HG03520 (cell line): ENCODE measurements at regions not wholly inside any gene's neighbourhood (a gene's known extent, or its start where the extent isn't known, plus 50 kb on each side); places are given as distances from the start of the nearest gene placed in this dataset.

ENCODE experiments used
- ATAC-seq: cut with Tn5 transposase; IDR thresholded peaks from one replicate; pipeline ENCODE4 v1.9.1; 2021; ENCODE audit warnings: mild to moderate bottlenecking, moderate library complexity; ENCODE audit not compliant: unreplicated experiment

DNA sequence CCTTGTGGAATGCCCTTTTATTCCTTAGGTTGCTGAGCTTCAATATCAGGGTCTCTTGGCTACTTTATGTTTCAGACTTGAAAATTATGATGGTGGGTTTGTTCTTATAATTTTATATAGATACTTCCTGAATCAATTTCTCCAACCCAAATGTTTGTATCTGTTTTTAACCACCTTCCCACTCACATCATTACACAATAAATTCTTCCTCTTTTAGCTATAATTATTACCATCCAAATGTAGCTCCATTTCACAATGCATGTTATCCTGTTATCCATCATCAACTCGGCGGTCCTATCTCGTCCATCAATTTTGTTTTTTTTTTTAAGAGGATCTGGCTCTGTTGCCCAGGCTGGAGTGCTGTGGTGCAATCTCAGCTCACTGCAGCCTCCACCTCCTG, 357.6 kb upstream of the ZP4 start:
- no peak for ATAC-seq

DNA sequence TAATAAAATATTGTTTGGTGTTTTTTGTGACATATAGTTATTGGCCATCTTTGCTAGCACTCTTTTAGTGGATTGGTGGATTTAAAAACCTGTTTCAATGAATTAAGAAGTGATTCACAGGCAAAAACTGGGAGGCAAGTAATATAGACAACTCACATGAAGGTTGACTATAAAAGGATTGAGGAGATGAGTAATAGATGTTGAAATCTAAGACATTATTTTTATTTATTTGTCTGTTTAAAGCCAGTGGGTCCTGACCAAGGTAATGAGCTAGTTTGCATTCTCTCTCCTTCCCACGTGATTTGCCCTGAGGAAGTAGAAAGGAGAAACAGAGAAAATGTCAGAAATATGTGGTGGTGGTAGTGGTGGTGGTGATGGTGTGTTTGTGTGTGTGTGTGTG, 351.5 kb upstream of the ZP4 start:
- ATAC-seq = no peak

DNA sequence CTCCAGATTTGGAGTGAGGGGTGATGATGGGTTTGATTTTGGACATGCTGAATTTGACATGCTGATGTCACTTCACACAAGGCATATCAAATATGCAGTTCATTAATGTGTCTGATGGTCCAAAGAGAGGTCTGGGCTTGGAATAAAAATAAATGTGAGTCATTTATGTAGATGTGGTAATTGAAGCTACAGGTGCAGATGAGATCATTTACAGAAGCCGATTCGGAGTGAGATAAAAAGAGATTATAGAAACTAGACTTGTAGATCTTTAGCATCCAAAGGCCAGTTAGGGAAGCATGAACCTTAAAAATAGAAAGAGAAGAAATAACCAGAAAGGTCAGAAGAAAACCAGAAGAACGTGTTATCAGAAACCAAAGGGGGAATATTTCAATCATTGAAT, 350.9 kb upstream of the ZP4 start:
- ATAC-seq = no peak

DNA sequence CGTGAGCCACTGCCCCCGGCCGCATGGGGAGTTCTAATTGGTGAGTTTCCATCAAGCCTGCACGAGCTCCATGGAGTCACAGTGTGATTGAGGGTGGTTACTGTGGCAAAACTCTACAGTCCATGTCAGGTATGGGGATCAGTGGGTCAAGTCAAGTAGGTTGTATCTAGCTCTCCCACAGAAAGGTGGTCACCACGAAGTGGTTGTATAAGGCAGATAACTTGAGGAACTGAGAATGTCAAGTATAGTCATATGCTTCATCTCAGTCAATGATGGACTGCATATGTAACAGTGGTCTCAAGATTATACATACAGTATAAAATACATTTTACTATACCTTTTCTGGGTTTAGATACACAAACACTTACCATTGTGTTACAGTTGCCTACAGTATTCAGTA, 348.6 kb upstream of the ZP4 start:
- ATAC-seq = no peak

DNA sequence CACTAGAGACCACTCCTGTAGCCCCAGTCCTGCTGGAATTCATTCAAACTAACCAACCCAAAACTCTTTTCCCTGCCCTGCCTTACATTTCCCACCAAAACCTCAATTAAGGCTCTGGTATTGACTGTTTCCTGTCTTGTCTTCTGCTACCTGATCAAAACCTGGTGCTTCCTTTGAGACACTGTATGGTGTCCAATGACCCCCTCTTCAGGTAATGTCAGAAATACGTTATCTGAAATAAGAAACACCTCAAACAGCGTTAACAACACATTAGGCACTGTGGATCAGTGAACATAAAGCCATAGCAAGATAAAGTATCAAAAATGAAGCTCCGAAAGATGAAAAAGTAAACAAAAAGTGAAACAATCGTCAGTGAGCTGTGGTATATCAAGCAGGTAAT, 343.2 kb upstream of the ZP4 start:
- ATAC-seq = no peak

DNA sequence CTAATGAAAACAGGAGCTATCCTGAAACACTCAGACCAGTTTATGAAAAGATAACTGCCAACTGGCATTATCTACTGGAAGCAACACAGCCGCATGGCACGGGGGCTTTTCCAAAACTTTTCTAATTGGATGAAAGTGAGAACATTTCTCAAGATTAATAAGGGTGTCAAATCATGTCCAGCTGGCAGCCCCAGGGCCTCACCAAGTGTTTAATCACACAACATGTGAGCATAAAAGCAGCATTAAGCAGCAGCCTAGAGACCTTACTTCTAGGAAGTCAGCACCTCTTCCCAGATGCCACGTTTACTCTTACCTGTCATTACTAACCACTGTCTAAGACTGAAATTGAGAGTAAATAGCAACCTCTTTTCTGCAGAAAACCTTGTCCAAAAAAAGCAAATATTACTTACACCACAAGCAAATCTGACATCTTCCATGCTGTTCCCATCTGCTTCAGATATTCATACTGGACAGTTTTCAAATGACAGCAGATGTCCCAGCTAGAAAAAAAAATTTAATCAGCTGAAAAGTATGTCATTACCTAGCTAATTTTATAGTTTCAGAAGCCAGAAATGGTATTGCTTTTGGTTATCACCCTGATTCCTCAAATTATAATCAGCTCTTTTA, 341.5 kb upstream of the ZP4 start:
- ATAC-seq = no peak

DNA sequence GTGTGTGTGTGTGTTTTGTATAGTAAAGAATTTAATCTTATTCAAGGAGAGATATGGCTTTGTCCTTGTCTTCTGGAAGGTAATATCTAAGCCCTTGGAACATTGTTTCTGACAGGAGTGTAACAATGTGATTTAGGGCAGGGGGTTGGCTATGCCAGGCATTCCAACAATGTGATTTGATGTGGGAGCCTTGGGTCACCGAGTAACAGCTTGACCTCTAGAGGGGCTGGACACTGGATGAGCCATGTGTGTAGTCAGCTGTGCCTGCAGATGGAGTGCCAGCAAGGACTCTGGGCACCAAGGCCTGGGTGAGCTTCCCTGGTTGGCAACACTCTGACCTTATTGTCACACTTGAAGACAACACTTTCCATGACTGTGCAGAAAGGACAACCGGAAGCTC, 336.1 kb upstream of the ZP4 start:
- ATAC-seq = no peak

DNA sequence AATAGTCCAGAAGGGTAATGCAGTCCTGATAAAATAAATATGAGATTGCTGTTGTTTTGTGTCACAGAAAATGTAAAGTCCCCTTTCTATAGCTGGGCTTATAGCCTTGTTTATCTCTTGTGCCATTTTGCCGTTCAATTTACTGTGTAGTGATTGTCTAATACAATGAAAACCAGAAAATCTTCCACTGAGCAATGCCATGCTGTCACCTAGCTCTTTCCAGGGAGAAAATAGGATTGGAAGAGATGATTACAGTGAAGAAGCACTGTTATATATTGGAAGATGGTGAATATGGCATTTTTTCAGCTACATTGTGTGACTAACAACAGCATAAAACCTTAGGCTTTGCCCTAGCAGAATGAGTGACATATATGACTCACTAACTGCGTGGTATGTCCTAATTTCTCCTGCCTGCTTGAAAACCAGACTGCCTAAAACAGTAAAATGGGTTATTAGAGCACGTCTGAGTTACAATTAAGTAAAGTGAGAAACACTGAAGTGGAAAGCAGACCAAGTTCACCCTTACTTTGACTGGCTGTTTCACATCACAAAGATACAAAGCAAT, 332.4 kb upstream of the ZP4 start:
- no peak for ATAC-seq

DNA sequence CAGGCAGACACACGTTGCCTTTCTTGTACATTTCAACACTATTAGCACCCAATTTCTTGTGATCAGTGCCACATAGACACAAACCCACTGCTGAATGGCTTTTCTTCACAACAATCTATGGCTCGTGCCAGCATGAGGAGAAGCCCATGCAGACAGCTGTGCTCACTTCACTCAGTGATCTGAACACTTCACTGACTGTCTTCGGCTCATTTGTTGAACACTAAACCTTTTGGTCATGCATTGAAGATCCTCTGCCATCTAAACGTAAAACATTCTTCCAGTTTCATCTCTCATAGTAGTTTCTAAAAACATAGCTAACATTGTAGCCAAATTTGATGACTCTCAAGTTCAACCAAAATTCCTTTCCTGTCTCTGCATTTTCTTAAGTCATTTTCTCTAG, 331.0 kb upstream of the ZP4 start:
- ATAC-seq = no peak

DNA sequence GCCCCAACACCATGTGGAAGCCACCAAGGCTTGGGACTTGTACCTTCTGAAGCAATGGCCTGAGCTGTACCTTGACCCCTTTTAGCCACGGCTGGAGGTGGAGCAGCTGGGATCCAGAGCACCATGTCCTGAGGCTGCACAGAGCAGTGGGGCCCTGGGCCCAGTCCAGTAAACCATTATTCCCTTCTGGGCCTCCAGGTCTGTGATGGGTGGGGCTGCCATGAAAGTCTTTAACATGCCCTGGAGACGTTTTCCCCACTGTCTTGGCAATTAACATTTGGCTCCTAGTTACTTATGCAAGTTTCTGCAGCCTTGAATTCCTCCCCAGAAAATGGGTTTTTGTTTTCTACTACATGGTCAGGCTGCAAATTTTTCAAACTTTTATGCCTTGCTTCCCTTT, 323.7 kb upstream of the ZP4 start:
- no peak for ATAC-seq

DNA sequence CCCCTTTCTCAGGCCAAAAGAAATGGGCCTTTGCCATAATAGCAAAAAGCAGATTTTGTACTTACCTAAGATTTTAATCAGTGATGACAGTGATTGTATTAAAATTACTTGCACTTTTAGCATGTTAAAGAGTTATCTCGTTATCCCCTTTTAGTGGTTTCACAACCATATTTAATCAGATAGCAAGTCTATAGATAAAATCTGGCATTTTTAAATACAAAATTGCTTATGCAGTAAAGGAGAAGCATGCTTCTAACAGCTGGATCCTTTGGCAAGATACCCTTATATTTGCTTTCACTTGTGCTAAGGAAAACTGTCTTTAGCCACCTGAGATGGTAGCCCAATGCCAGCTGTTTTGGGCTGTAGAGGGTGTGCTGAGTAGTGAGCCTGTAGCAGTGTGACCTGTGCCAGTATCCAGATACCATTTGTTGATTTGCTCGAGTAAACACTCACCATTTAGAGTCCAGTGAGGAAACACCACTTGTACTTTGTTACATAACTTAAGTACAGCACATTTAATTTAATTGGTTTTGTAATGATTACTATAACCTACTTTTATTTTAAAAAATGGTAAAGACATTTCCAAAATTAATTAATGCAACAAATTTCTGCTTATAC, 314.4 kb upstream of the ZP4 start:
- ATAC-seq = no peak

DNA sequence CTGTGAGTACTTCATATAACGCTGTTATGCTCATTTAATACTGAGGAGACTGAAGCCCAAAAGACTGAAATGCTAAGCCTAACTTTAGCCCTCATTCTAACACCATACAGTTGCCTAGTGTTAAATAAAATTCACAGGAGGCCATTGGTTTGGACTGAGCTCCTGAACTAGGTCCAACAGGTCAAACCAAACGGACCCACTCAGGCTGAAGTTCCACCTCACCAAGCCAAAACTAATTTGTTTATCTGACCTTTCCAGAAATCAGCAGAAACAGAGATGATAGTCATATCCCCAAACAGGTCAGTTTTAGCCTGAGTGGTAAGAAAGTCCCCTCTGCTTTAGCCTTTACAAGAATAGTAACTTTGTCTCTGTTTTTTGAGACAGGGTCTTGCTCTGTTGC, 311.3 kb upstream of the ZP4 start:
- no peak for ATAC-seq

DNA sequence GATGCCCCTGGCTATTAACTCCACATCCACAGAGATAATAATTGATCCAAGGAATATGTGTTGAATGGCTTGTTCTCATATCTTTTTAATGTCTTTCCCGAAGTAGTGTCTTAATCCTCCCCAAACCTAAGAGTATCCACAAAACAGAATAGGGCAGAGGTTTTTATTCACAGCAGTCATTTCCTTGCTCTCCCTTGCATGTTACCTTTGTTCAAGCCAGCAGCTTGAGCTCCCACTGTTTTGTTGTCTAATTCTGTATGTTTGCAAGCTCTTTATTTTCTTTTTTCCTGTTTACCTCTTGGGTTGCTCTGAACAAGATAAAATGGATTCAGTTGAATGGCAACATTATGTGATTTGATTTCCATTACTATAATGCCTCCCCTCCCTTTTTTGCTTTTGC, 308.6 kb upstream of the ZP4 start:
- no peak for ATAC-seq

DNA sequence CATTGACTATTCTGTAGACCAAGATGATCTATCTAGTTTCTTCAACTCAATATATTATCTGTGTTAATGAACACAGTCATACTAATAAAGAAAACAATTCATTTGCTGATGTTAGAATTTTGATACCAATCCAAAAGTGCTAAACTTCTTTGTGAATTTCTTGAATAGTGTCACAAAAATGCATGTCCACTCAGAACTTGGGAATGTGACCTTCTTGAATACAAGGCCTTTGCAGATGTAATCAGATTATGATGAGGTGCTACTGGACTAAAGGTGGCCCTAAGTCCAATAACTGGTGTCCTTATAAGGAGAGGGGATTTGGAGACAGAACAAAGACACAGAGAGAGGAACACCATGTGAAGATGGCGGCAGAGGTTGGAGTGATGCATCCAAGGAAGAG, 305.8 kb upstream of the ZP4 start:
- ATAC-seq = no peak

DNA sequence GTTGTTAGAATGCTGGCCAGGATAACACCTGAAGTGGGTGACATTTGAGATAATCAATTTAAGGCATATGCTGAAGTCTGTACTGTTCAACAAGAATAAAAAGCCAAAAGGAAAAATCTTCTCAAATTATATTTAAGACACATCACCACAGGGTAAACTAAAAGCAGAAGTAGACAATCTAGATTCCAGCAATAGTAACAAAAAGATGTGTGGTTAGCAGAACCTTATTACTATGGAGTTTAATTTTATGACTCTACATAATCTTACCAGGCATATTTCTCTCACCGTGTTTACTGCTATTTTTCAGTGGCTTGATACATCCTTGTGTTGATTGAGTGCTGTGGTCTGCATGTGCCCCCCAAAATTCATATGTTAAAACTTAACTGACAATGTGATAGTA, 300.4 kb upstream of the ZP4 start:
- ATAC-seq = no peak

DNA sequence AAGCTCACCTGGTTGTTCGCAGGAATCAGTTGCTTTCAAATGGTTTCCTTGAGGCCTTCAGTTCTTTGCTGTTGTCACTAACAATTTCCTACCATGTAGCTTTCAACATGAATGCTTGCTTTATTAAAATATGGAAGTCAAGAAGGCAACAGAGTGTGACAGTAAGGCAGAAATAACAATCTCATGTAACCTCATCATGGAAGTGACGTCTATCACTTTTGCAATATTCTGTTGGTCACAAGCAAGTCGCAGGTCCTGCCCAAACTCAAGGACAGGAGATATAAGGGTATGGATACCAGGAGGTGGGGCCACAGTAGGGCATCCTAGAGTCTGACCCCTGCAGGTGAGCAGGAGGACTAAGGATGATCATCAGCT, 296.8 kb upstream of the ZP4 start:
- no peak for ATAC-seq

DNA sequence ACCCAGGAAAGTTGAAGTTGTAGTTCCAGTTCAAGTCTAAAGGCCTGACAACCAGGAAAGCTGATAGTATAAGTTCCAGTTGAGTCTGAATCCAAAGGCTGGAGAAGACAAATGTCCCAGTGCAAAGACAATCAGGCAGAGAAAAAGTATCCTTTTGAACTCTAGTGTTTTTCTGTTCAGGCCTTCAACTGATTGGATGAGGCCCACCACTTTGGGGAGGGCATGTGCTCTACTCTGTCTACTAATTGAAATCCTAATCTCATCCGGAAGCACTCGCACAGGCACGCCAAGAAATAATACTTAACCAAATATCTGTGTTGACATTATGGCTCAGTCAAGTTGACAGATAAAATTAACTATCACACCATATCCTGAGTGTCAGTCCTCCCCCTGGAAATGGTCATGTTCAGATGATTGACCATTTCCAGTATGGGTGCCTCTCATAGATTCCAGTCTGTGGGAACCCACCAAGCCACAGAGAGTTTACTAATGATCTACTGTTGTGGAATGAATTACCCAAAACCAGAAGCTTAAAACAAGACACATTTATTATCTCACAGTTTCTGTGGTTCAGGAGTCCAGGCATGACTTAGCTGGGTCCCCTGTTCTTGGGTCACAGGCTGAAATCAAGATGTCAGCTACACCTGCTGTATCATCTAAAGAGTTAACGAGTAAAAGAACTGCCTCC, 296.3 kb upstream of the ZP4 start:
- no peak for ATAC-seq

DNA sequence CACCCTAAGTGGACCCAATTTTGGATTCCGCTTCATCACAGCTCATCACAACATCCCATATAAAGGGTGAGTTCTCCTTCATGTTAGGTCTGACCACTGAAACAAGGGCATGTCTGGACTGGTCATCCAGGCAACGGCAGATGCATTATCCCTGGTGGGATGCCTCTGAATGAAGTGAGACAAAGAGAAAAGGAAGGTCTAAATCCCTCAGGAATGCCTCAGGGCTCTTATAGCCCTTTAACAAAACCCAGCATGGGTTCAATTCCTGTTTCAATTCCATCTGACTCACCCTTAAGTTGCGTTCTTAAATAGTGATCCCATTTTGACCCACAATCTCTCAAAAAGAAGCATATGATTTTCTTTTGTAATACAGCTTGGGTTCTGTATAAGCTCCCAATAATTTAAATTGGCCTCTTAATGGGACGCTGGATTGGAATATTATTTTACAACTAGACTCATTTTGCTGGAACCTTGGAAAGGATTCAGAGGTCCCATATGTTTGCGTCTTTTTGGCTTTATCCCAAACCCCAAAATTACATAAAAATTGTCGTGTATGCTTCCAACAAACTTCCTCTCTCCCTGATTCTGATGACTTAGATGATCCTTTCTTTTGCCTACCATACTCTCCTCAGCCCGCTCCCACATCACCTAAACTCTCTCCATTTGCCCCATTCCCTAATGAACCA, 287.4 kb upstream of the ZP4 start:
- no peak for ATAC-seq

DNA sequence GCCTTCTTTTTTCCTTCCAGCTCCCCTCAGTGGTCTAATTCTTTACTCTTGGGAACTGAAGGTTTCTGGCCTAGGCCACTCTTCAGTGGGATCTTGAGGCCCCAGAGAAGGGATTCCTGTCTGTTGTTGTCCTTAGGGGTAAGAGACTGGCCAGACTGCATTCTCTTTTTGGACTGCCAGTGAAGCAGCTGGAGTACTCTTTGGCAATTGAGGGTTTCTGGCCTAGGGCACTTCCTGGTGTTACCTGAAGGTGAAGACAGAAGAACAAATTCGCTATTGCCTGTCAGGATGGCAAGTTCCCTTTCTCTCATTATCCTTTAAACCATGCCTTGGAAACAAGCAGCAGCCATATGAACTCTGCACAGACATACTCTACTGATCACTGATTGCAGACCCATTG, 286.6 kb upstream of the ZP4 start:
- no peak for ATAC-seq

DNA sequence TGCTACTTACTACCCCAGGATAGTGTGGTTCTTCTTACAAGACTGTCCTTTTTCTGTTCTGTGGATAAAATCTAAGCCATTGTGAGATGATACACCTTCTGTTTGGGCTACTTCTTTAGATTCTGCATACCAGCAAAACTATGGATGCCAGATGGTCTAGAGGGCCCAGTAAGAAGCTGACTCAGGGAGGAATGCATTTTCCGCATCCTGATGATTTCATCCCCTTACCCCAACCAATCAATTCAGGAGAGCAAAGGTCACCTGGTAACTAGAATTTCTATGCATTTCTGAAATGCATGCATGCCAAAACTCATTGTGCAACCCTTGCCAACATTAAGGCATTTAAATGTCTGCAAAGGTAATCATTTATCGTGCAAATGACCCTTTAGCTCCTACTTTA, 285.7 kb upstream of the ZP4 start:
- ATAC-seq = no peak

DNA sequence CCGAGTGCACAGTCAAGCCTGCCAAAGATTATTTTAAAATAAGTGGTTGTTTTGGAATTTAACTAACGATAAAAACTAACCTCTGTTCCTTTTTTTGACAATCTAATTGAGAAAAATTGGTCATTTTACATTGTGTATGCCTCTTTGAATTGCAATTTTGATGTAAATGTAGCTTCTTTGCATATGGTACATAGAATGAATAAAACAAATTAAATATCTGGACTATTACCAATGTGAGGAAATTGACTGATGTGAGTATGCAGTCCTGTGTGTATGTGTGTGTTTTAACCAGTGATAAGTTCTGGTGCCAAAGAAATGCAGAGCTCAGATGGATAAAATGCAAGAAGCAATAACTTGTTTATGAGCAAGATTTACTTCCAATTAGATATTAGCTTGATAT, 281.3 kb upstream of the ZP4 start:
- no peak for ATAC-seq

DNA sequence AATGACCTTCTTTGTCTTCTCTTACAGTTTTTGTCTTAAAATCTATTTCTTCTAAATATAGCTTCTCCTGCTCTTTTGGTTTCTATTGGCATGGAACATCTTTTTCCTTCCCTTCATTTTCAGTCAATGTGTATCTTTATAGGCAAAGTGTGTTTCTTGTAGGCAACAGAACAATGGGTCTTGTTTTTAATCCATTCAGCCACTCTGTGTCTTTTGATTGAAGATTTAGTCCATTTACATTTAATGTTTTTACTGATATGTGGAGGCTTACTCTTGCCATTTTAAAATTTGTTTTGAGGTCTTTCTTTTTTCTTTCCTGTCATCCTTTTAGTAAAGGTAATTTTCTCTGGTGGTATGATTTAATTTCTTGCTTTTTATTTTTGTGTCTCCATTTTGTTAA, 271.2 kb upstream of the ZP4 start:
- no peak for ATAC-seq
